Uterus (tissue), 3 donors: ENCODE measurements at regions not wholly inside any gene's neighbourhood (a gene's known extent, or its start where the extent isn't known, plus 50 kb on each side); places are given as distances from the start of the nearest gene placed in this dataset.

Experiments
- DNase-seq, 2 donors: peaks; one replicate each; pipeline ENCODE4 v3.0.0-alpha.2; 2019 to 2020
- H3K27ac ChIP-seq, 2 donors: fragments of 200-600 bp; sonication (generic); 1 replicate in 1 of 2; 2 replicates in 1 of 2; pipeline ENCODE4 v1.5.1; 2016 to 2018
- H3K27me3 ChIP-seq, 2 donors: fragments of 200-600 bp; sonication (generic); one replicate each; pipeline ENCODE4 v1.5.1; 2018 to 2019; ENCODE audit warnings: control low read depth in 1 of 2
- H3K36me3 ChIP-seq, 2 donors: fragments of 200-600 bp; sonication (generic); one replicate each; pipeline ENCODE4 v1.5.1; 2019; ENCODE audit warnings: control low read depth in 1 of 2
- H3K4me1 ChIP-seq, 2 donors: fragments of 200-600 bp; sonication (generic); one replicate each; pipeline ENCODE4 v1.5.1; 2018 to 2019; ENCODE audit warnings: control low read depth in 1 of 2
- H3K4me3 ChIP-seq, 2 donors: fragments of 200-600 bp; sonication (generic); 1 replicate in 1 of 2; 2 replicates in 1 of 2; pipeline ENCODE4 v1.5.1; 2018 to 2019; ENCODE audit warnings: mild to moderate bottlenecking in 1 of 2
- H3K9me3 ChIP-seq, 2 donors: fragments of 200-600 bp; sonication (generic); one replicate each; pipeline ENCODE4 v1.5.1; 2019; ENCODE audit warnings: control low read depth in 1 of 2
- CTCF ChIP-seq, 4 experiments: fragments of 200-600 bp in 2 of 4; fragments of 450-650 bp in 2 of 4; sonication (generic) in 2 of 4; IDR thresholded peaks; one replicate each; pipeline ENCODE4 v1.5.1; 2016 to 2019; ENCODE audit warnings: antibody characterized with exemption in 4 of 4, mild to moderate bottlenecking in 2 of 4, moderate library complexity in 1 of 4
- POLR2A ChIP-seq, 2 donors: fragments of 450-650 bp; IDR thresholded peaks; one replicate each; pipeline ENCODE4 v1.6.1; 2016; ENCODE audit warnings: antibody characterized with exemption in 2 of 2, mild to moderate bottlenecking in 1 of 2, moderate library complexity in 1 of 2
- intact Hi-C: fragments of 100-400 bp; cut with DNase I; formaldehyde crosslinking; loops from one replicate; pipeline ENCODE4 v1.15.1; 2023; ENCODE audit warnings: low total_unique reads
- donor health status: DM: yes; HTN: yes; CAD: no.

- no peaks in the 10 kb centered on the region for H3K27me3 ChIP-seq
- peak overlapping the region; percentile 28 to 63 for H3K27ac ChIP-seq
- TF ChIP-seq POLR2A (IDR thresholded peaks at IDR 0.05): no peak
- TF ChIP-seq CTCF (IDR thresholded peaks at IDR 0.05): peak; percentile 36 to 55 (median 44)
- peak; percentile 27 to 49 for DNase-seq
- peaks cover 0 to 3% of the 10 kb centered on the region in 2 donors for H3K4me1 ChIP-seq
- intact Hi-C loops: no loop called here
- H3K36me3 ChIP-seq: no peaks in the 10 kb centered on the region
- no peak overlapping the region for H3K4me3 ChIP-seq
- H3K9me3 ChIP-seq: no peaks in the 10 kb centered on the region
Observed at GRCh38 chr2:67476809-67477790, 80.0 kb downstream of the ETAA1 start.

- intact Hi-C loops: no loop called here
Observed at GRCh38 chr2:67479261-67479660, 82.1 kb downstream of the ETAA1 start.

GRCh38 chr2:67485431-67485830, 88.3 kb downstream of the ETAA1 start:
- no peaks in the 10 kb centered on the region for H3K9me3 ChIP-seq
- TF ChIP-seq POLR2A (IDR thresholded peaks at IDR 0.05) (no peak), CTCF (IDR thresholded peaks at IDR 0.05) (no peak)
- no peaks in the 10 kb centered on the region for H3K4me1 ChIP-seq
- no peak overlapping the region for H3K4me3 ChIP-seq
- H3K36me3 ChIP-seq: no peaks in the 10 kb centered on the region
- no peak overlapping the region for H3K27ac ChIP-seq
- no peaks in the 10 kb centered on the region for H3K27me3 ChIP-seq
- no peak for DNase-seq
- intact Hi-C loops: no loop called here

More at GRCh38 chr2:67479261-67479660, 82.1 kb downstream of the ETAA1 start:
- TF ChIP-seq POLR2A (IDR thresholded peaks at IDR 0.05) (no peak), CTCF (IDR thresholded peaks at IDR 0.05) (no peak)
- peaks cover 0 to 3% of the 10 kb centered on the region in 2 donors for H3K4me1 ChIP-seq
- H3K27ac ChIP-seq: no peak overlapping the region
- DNase-seq: no peak
- H3K36me3 ChIP-seq: no peaks in the 10 kb centered on the region
- no peaks in the 10 kb centered on the region for H3K9me3 ChIP-seq
- no peak overlapping the region for H3K4me3 ChIP-seq
- no peaks in the 10 kb centered on the region for H3K27me3 ChIP-seq

GRCh38 chr2:67486041-67486796, 89.1 kb downstream of the ETAA1 start:
- Histone ChIP-seq H3K4me1 (no peaks in the 10 kb centered on the region), H3K4me3 (no peak overlapping the region), H3K36me3 (no peaks in the 10 kb centered on the region), H3K27ac (no peak overlapping the region), H3K27me3 (no peaks in the 10 kb centered on the region), H3K9me3 (no peaks in the 10 kb centered on the region)
- TF ChIP-seq CTCF (IDR thresholded peaks at IDR 0.05) (no peak), POLR2A (IDR thresholded peaks at IDR 0.05) (no peak)
- intact Hi-C loops: no loop called here
- DNase-seq: no peak

- intact Hi-C loops: no loop called here
- Histone ChIP-seq H3K36me3 (no peaks in the 10 kb centered on the region), H3K4me1 (no peaks in the 10 kb centered on the region), H3K27ac (no peak overlapping the region), H3K4me3 (no peak overlapping the region), H3K9me3 (no peaks in the 10 kb centered on the region), H3K27me3 (no peaks in the 10 kb centered on the region)
- DNase-seq: no peak
- TF ChIP-seq POLR2A (IDR thresholded peaks at IDR 0.05): no peak
- no peak for TF ChIP-seq CTCF (IDR thresholded peaks at IDR 0.05)
Observed at GRCh38 chr2:67487993-67488392, 90.9 kb downstream of the ETAA1 start.
